ENCODE measurements at regions not wholly inside any gene's neighbourhood (a gene's known extent, or its start where the extent isn't known, plus 50 kb on each side); places are given as distances from the start of the nearest gene placed in this dataset.

GRCh38 chr5:18117968-18118367, 483.7 kb downstream of the TAF11L14 start:
- no peak overlapping the region for H2AFZ ChIP-seq
- 0 out of 2 replicates have a peak, but pooled peaks cover 8% of the 10 kb centered on the region for H3K9me2 ChIP-seq (ENCODE audit: insufficient read depth)
- no peak overlapping the region for H3K27ac Mint-ChIP-seq
- H3K4me2 ChIP-seq = no peak overlapping the region
- no peak overlapping the region for H3K27ac ChIP-seq (ENCODE audit: low read depth)
- no peaks in the 10 kb centered on the region for H4K20me1 ChIP-seq (replicated peaks; ENCODE audit: insufficient read depth)
- H3K27me3 ChIP-seq (ENCODE audit: insufficient read depth) = no peaks in the 10 kb centered on the region
- TF ChIP-seq NANOG (IDR thresholded peaks at IDR 0.05; ENCODE audit: borderline replicate concordance) (no peak), STAT1 (IDR thresholded peaks at IDR 0.05; ENCODE audit: unreplicated experiment) (no peak), ZNF114 (CRISPR knock-in tag; IDR thresholded peaks at IDR 0.05) (no peak), EZH2phosphoT487 (IDR thresholded peaks at IDR 0.05; ENCODE audit: unreplicated experiment) (no peak), EZH2 (IDR thresholded peaks at IDR 0.05; ENCODE audit: low read depth, unreplicated experiment) (no peak), ZNF462 (CRISPR knock-in tag; IDR thresholded peaks at IDR 0.05) (no peak), CREB1 (CRISPR knock-in tag; IDR thresholded peaks at IDR 0.05; ENCODE audit: low read depth) (no peak), JUNB (IDR thresholded peaks at IDR 0.05; ENCODE audit: unreplicated experiment) (no peak)
- TF ChIP-seq, protein P1, sequence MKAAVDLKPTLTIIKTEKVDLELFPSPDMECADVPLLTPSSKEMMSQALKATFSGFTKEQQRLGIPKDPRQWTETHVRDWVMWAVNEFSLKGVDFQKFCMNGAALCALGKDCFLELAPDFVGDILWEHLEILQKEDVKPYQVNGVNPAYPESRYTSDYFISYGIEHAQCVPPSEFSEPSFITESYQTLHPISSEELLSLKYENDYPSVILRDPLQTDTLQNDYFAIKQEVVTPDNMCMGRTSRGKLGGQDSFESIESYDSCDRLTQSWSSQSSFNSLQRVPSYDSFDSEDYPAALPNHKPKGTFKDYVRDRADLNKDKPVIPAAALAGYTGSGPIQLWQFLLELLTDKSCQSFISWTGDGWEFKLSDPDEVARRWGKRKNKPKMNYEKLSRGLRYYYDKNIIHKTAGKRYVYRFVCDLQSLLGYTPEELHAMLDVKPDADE (IDR thresholded peaks at IDR 0.05) = no peak
- TF ChIP-seq, protein P2, sequence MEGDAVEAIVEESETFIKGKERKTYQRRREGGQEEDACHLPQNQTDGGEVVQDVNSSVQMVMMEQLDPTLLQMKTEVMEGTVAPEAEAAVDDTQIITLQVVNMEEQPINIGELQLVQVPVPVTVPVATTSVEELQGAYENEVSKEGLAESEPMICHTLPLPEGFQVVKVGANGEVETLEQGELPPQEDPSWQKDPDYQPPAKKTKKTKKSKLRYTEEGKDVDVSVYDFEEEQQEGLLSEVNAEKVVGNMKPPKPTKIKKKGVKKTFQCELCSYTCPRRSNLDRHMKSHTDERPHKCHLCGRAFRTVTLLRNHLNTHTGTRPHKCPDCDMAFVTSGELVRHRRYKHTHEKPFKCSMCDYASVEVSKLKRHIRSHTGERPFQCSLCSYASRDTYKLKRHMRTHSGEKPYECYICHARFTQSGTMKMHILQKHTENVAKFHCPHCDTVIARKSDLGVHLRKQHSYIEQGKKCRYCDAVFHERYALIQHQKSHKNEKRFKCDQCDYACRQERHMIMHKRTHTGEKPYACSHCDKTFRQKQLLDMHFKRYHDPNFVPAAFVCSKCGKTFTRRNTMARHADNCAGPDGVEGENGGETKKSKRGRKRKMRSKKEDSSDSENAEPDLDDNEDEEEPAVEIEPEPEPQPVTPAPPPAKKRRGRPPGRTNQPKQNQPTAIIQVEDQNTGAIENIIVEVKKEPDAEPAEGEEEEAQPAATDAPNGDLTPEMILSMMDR (conservative IDR thresholded peaks at IDR 0.05; ENCODE audit: low read depth in 2 of 2) = no peak
- H3K9me3 Mint-ChIP-seq = peaks cover 11% of the 10 kb centered on the region; the same call in 2 of the 3 replicates
- H3K4me1 Mint-ChIP-seq = peaks cover 20% of the 10 kb centered on the region; the same call in 2 of the 3 replicates
- DNase-seq (ENCODE audit: low spot score) = no peak
- H3K27me3 Mint-ChIP-seq (ENCODE audit: insufficient read depth, low read depth, poor library complexity) = peaks cover 5% of the 10 kb centered on the region
- H3K4me3 Mint-ChIP-seq = no peak overlapping the region
- H3K4me3 ChIP-seq = no peak overlapping the region
- no peaks in the 10 kb centered on the region for H3K36me3 ChIP-seq (ENCODE audit: insufficient read depth)
- H3K36me3 Mint-ChIP-seq (ENCODE audit: low read depth) = peaks cover 8% of the 10 kb centered on the region; the same call in 1 of the 3 replicates
- ATAC-seq = no peak
- H3K79me2 ChIP-seq (replicated peaks; ENCODE audit: insufficient read depth) = no peaks in the 10 kb centered on the region
- H3F3A ChIP-seq (replicated peaks; ENCODE audit: low read depth) = no peaks in the 10 kb centered on the region
- H3K4me1 ChIP-seq (ENCODE audit: insufficient read depth) = peaks cover 10% of the 10 kb centered on the region; the same call in 1 of the 2 replicates
